Fibroblast of the aortic adventitia (primary cell): ENCODE measurements at regions not wholly inside any gene's neighbourhood (a gene's known extent, or its start where the extent isn't known, plus 50 kb on each side); places are given as distances from the start of the nearest gene placed in this dataset.

ENCODE experiments used
- DNase-seq: peaks from one replicate; pipeline ENCODE4 v3.0.0-alpha.2; 2010; ENCODE audit warnings: low read depth
- H3K4me3 ChIP-seq: 2 replicates; pipeline ENCODE4 v1.5.1; 2011; ENCODE audit warnings: low read depth, mild to moderate bottlenecking, control low read depth, low read length, moderate library complexity
- TF ChIP-seq, protein P1 (sequence below): IDR thresholded peaks from 2 replicates; pipeline ENCODE4 v1.5.1; 2011; ENCODE audit warnings: mild to moderate bottlenecking, low read length, control low read depth, inconsistent platforms; ENCODE audit not compliant: insufficient read depth

DNA sequence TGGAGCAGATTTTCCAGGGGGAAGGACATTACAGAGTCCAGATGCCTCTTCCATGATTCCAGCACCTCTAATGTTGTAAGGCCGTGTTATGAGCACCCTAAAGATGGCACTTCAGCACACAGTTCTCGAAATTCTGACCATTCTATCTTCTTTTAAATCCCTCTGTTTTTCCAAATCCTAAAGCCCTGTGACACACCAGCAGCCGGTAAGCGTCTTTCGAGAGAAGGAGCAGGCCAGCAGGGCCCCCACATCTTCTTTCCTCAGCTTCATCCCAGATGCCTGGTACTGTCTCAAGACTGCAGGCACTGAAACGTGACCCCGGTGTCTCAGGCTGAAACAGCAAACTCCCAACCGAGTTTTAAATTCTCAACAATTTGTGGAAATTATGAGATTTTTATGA is 211.6 kb upstream of the FOXQ1 start:
- DNase-seq, result no peak
- TF ChIP-seq, protein P1, sequence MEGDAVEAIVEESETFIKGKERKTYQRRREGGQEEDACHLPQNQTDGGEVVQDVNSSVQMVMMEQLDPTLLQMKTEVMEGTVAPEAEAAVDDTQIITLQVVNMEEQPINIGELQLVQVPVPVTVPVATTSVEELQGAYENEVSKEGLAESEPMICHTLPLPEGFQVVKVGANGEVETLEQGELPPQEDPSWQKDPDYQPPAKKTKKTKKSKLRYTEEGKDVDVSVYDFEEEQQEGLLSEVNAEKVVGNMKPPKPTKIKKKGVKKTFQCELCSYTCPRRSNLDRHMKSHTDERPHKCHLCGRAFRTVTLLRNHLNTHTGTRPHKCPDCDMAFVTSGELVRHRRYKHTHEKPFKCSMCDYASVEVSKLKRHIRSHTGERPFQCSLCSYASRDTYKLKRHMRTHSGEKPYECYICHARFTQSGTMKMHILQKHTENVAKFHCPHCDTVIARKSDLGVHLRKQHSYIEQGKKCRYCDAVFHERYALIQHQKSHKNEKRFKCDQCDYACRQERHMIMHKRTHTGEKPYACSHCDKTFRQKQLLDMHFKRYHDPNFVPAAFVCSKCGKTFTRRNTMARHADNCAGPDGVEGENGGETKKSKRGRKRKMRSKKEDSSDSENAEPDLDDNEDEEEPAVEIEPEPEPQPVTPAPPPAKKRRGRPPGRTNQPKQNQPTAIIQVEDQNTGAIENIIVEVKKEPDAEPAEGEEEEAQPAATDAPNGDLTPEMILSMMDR, result no peak
- H3K4me3 ChIP-seq, result no peak overlapping the region

DNA sequence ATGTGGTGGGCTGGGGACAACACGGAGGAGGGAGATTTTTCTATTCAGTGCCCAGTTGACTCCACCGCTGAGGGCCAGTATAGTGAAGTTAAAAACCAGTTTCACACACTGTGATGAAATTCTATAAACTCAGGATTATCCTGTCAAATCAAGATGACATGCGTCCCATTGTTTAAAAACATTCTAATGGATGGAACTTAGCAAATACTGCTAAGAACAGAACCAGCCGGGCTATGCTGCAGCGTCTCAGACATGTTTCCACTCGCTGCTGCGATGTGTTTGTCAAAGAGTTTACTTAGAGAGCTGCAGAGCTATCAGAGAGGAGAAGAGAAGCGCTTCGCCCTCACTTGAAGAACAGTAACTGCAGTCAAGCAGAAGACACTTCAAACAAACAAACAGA is 212.6 kb upstream of the FOXQ1 start:
- TF ChIP-seq, protein P1, result no peak
- H3K4me3 ChIP-seq, result no peak overlapping the region
- no peak for DNase-seq

DNA sequence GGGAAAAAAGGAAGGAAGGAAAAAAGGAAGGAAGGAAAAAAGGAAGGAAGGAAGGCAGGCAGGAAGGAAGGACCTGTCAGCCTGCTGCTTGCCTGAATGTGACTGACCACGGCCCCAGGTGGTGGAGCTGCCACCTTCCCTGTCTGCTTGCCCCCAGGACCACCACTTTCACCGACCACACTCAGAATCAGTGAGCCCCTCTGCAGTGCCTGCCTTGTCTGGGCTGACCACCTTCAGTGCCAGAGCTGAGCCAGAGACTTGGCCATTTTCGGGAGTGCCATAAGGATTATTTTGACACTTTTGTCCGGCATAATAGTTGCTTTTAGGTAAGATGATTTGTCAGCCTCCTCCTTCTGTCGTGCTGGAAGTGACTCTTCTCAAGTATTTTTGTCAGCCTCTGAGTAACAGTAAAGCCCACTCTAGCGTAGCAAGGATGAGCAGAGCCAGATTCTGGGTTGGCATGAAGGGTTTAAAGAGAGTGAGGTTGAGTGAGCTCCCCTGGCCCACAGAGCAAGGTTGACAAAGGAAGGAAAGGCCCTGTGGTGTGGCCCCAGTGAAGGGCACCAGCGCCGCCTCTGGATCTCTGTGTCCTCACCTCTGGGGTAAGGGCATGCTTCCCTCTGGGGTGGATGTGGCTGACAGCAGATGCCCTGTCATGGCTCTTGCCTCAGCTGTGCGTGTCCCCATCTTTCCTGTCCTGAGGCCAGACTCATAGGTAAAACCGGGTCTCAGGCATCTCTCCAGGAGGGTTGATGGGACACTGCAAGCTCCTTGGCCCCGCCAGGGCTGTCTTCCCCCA is 214.7 kb upstream of the FOXQ1 start:
- TF ChIP-seq, protein P1, result no peak
- no peak overlapping the region for H3K4me3 ChIP-seq
- DNase-seq, result no peak

DNA sequence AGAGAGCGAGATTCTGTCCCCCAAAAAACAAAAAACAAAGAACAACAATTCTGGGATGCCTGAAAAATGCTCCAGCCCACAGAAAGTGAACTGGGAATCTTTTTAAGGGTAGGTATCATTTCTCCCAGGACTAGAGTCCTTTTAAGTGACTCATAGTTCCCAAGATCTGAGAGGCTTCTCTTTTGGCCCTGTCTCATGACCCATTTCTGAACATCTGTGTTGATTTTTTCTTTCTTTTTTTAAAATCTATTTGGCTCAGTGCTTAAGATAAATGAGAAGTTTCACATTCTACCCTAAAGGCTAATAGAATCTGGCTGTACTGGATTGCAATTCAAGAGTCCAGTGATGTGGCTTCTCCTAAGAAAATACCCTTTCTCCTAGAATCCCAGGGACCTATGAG is 217.6 kb upstream of the FOXQ1 start:
- TF ChIP-seq, protein P1, result no peak

DNA sequence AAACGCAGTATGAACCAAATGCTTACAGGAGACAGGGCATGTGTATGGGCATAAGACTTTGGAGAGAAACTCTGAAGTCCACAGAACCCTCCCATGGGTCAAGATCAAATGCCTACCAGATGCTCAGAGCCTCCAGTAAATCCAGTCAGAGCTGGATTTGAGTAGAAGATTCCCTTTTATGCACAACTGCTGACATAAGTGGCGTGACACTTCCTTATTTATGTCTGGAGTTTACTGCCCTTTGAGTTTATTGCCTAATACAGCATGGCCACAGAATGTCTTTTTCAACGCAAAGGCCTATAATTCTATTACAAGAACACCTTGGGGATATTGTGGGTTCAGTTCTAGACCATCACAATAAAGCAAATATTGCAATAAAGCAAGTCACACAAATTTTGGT is 220.0 kb upstream of the FOXQ1 start:
- TF ChIP-seq, protein P1, result no peak
- no peak overlapping the region for H3K4me3 ChIP-seq
- no peak for DNase-seq

More for the DNA sequence above, 217.6 kb upstream of the FOXQ1 start:
- DNase-seq, result peak; percentile 73
- no peak overlapping the region for H3K4me3 ChIP-seq

DNA sequence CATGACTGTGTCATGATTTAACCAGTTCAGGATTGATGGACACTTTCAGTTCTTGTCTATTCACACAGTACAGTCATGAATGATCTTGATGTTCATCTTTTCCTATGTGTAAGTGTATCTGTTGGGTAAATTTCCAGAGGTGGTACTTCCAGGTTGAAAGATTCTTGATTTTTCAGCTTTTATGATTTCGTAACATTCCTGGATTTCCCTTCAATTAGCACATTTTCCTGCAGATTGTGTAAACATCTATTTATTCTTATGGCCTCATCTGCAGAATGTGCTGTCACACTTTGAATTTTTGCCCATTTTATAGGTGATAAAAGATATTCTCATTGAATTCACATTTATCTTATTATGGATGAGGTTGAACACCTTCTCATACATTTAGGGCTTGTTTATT is 222.0 kb upstream of the FOXQ1 start:
- H3K4me3 ChIP-seq, result no peak overlapping the region
- TF ChIP-seq, protein P1, result no peak
- no peak for DNase-seq

DNA sequence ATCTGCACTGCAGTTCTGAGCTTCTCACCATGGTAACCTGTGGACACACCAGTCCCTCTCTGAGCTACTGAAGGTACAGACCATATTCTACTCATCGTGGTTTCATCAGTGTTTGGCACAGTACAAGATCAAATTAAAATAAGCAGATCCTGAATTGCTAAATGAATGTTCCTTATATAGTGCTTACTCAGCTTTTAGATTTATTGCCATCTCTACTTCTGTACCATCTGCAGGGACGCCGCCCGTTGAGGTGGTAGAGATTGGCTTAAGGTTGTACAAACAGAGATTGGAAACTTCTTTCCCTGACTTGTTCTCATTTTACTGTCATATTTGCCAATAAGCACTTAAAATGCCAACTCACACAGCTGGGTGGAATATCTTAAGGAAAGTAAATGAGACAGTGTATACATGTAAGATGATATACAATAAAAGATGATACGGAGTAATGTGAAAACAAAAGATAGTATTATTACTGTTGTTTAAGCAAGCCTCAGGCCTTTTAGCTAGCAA is 223.4 kb upstream of the FOXQ1 start:
- TF ChIP-seq, protein P1, result no peak
- H3K4me3 ChIP-seq, result no peak overlapping the region
- DNase-seq, result no peak
